GM18517 (cell line): ENCODE measurements at regions not wholly inside any gene's neighbourhood (a gene's known extent, or its start where the extent isn't known, plus 50 kb on each side); places are given as distances from the start of the nearest gene placed in this dataset.

Experiments used
- ATAC-seq: cut with Tn5 transposase; IDR thresholded peaks from one replicate; pipeline ENCODE4 v1.9.1; 2021; ENCODE audit warnings: mild to moderate bottlenecking, moderate library complexity; ENCODE audit not compliant: unreplicated experiment

DNA sequence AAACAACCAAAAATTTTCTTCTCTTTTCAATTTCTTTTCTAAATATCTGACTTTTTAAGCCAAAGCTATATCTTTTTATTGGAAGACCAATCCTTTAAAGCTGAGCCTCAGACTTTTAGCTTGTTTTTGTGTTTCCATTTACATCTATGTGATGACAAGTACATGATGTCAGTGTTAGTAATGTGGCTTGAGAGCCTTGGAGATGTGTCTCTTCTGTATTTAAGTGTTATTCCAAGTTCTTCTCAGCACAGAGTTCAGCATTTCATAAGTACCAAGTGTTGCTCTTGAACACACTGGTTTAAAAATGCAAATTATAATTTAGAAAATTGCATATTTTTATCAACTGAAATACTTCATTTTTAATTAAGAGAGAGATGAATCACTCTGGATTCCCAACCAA lies 948.9 kb upstream of the FLRT2 start:
- ATAC-seq = no peak

DNA sequence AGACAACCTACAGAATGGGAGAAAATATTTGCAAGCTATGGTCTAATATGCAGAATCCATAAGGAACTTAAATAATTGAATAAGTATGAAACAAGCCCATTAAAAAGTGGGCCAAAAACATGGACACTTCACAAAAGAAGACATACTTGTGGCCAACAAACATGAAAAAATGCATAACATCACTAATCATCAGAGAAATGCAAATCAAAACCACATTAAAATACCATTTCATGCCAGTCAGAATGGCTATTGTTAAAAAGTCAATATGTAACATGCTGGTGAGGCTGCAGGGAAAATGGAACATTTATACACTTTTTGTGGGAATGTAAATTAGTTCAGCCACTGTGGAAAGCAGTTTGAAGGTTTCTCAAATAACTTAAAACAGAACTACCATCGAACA lies 945.4 kb upstream of the FLRT2 start:
- no peak for ATAC-seq

DNA sequence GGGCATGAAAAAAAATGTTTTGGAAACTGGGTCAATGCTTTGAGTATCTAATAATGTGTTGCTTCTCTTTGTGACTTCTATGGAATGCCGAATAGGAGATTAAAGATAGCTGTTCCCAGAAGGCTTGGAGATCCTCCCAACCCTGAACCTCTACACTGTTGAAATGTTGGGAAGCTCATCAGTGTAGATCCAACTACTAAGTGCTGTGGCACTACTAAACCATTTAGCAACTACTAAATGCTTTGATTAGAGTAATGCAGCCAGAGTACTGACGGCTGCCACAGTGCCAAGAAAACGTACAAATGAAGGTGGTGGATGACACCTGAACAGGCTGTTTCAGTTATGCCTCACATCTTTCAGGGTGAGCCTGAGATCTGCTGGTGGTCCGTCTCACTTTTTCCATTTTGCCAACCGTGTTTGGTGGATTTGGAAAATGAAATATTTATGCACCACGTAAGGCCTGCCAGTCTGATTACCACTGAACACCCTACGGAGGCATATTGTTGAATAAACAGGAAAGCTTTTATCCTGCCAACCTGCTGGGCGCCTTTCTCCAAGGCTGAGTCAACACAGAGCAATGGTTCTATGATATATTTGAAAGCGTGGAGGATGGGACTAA lies 938.0 kb upstream of the FLRT2 start:
- no peak for ATAC-seq

DNA sequence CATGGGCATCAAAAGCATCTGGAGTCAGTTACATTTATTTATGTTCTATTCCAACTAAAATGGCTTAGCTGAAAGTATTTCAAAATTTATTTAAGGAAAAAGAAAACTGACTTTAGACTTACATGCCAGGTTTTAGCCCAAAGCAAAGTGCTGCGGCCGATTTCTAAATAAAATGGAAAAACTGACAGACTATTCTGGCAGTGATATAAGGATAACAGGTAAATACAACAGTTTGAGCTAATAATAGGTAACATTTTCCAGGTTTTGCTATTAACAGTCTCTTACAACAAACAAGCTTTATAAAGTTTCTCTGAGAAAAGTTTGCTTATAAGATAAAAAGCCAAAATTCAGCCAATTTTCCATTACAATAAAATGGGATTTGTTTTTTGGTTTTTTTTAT lies 937.2 kb upstream of the FLRT2 start:
- ATAC-seq = no peak

DNA sequence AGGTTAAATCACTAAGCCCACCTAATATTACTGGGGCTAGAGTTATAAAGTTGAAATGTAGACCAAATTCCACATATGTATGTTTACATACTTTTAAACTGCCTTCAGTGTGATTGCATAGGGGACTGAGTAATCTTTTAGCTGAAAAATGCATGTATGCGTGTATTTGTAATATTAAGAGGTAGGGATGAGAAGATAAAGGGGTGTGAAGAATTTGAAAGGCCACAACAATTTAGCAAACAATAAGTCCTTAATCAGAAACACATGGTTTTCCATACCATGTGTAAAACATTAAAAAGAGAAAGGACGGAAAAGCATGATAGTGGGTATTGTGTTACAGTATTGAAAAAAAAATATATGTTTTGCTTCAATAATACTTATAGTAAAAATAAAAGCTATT lies 919.9 kb upstream of the FLRT2 start:
- no peak for ATAC-seq

DNA sequence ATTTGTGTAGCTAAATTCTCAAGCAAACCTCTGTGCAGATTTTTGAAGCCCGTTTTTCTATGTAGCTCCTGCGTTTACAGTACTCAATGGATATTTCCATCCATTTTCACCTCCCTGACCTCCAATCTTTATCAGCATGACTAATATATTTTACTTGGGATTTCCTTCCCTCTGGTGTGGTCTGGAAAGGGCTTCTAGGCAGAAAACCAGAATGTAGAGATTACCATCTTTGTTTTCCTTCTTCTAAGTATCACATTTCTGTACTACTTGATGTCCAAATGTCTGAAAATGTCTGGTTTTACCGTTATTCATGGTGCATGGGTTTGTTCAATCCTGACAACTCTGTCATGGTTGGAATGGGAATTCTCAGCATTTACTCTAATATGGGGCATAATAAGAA lies 907.6 kb upstream of the FLRT2 start:
- no peak for ATAC-seq

DNA sequence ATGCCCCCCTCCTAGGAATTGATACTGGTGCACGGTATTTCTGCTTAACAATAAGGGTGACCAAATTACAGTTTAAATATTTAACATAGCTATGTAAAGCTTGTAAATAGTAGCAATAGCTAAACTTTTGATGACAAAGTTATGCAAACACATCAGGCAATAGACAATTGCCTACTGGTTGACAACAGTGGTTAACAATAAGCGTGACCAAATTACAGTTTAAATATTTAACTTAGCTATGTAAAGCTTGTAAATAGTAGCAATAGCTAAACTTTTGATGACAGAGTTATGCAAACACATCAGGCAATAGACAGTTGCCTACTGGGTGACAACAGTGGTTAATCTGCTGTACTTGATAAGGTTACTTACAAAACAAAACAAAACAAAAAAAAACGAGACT lies 886.5 kb upstream of the FLRT2 start:
- no peak for ATAC-seq

DNA sequence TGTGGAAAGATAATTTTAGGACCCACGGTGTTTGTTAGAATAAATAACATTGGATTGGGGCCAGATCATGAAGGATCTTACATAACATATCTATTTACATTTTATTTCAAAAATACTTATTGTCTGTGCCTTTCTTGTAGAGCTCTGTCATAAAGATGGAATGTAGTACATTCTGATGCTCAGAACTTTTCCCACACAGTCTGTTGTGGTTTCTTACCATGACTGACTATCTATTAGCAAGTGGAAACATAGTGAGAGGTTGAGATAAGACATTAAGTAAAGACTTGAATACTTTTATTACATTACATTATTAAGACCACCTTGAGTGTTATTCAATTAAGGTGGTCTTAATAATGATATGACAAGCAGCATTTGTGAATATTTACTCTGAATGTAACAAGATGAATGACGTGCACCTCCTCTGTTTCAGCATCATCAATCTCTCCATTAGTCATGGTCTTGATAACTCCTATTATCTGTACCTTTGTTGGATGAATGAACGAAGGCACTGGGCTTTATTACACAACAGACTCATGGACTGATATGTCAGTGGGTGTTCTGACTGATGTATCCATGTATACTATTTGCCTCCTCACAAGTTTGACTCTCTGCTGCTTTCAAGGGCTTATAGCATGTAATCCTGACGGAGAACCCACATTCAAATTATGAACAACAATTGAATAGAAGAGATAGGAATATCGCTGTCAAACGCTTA lies 883.0 kb upstream of the FLRT2 start:
- no peak for ATAC-seq

DNA sequence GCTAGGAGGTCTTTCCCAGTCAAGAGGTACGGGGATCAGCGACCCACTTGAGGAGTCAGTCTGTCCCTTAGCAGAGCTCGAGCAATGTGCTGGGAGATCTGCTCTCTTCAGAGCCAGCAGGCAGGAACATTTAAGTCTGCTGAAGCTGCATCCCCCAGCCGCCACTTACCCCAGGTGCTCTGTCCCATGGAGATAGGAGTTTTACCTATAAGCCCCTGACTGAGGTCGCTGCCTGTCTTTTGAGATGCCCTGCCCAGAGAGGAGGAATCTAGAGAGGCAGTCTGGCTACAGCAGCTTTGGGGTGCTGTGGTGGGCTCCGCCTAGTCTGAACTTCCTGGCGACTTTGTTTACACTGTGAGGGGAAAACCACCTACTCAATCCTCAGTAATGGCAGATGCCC lies 874.9 kb upstream of the FLRT2 start:
- no peak for ATAC-seq

DNA sequence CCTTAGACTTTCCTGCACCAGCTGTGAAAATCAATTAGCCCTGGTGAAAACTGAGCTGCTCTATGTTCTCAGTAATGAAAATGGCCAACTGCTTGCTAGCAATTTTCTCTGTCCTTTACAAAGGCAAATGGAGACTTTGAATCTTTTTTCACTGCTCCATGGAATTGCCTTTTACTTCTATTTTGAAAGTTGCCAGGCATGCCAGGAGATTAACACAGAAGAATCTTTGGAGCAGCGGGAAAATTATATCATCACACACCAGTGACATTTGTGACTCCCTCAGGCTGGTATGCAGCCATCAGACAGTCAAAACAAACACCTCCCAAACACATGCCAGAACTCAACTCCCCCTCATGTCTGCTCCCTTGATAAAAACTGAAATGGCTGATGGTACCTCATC lies 872.0 kb upstream of the FLRT2 start:
- ATAC-seq = no peak

DNA sequence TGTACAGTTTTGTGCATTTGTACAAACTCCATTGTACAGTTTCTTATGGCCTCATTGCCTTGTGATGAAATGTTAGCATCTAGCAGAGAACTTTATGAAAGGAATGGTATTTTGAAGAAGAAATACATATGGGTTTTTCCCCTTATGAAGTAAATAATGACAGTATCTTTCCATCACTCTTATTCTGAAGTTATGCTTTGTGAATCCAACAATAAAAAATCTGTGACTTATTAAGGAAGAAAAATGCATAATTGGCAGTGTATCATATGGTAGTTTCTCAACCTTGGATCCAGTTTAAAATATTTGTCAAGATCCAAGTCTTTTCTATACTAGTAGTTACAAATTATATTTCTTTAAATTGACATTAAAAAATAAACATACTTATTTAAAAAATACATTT lies 859.1 kb upstream of the FLRT2 start:
- ATAC-seq = no peak

DNA sequence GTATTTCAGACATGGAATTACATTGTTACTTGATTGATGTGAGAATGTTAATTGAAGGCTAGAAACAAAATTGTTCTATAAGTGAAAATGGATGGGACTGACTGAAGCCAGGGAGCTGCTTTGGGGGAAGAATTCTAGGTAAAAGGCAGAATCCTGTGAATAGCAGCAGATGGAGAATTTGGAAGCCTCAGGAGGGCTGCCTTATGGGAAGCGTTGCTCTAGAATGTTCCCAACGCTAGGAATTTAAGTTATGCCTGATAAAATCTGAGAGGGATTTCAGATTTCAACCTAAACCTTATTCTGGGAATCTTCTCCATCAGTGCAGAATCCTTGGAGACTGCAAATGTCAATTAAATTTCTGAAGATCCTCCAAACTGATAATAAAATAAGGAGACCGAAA lies 858.2 kb upstream of the FLRT2 start:
- no peak for ATAC-seq

DNA sequence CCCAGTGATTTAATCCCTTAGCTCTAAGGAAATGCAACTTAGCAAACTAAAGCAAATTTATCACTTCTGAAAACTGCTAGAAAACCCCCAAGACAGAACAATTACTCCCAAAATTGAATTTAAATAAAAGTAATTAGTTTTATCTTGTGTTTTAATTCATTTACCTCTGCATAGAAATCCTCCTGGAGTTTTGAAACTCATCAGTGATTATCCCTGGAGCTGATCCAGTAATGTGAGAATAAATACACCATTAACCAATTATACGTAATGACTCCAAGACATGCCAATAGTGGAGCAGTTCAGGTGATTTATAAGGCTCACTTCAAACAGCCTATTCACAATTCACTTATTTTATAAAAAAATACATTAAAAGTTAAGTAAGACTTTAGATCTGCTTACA lies 855.3 kb upstream of the FLRT2 start:
- ATAC-seq = no peak

DNA sequence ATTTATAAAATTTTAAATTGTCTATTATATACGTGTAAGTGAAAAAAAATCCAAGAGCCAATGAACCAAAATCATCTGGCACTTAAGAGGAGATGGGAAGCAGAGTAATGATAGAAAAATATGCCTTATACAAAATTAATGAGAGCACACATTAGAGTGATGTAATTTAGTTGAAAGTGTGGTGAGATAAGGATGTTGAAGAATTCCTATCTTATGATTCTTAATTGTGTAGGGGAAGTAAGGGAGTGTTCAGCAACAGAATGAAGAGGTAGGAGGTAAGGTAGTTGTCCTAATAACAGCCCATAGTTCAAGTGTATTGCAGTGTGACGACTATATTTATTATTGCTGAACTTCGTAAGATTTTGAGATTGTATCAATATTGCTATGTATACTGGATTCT lies 843.4 kb upstream of the FLRT2 start:
- ATAC-seq = no peak

DNA sequence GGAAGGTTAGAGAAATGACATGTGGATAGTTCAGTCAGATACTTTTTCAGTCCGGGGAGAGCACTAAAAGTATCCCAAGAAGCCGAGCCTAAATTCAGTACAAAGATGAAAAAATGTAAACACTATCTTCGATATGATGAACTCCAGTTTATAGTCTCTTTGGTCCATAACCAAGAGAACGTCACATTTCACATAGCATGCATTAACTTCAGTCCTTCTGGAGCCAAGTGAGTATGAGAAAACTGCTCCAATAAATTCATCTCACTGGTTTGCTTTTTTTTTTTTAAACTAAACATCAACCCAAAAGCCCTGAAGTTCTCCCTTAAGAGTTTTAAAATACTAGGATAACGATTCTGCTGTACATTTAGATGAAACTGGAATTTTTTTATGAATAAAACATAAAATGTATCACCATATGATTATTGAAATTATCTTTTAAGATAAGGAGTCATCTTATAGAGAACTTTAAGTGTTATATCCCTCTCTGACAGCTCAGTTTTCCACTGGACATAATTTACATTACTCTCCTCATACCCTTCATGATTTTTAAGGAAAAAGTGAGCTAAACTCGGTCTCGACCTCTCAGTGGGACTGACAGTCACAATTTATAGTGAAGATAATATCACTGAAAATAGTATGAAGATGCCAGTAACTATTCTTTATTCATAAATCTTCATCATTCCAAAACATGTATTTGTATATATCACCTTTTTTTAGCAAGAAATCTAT lies 841.5 kb upstream of the FLRT2 start:
- ATAC-seq = no peak

DNA sequence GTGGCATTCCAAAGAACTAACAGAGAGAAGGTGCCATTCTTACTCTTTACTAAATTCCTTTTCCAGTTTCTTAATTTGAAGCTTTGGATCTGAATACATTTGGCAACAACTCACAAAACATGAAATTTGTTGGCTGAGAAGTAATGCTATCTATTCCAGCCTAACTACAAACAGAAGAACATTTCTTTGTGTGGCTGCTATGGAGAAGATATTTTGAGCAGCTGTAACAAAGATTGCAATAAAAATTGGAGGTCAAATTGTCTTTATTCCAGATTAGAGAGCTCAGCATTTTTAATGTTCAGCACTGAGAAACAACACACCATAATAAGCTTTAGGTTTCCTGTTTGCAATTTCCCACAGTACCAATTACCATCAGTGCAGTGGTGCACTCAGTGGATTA lies 835.8 kb upstream of the FLRT2 start:
- ATAC-seq = no peak

DNA sequence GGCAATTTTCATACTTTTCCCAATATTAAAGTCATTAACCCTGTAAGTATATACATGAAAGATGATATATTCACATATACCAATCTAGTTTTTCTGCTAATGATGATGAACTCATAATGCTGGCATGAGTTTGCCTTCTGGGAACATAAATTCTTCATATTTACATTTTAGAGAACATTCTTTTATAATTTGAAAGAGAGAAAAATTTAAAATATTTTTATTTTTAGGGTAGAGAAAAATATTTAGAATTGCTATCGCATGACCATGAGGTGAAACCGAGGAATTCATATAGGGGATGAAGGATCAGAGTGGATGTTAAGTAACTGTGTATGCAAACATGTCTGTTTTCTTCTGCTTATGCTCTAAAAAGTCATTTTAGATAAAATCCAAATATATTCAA lies 825.3 kb upstream of the FLRT2 start:
- ATAC-seq = no peak

DNA sequence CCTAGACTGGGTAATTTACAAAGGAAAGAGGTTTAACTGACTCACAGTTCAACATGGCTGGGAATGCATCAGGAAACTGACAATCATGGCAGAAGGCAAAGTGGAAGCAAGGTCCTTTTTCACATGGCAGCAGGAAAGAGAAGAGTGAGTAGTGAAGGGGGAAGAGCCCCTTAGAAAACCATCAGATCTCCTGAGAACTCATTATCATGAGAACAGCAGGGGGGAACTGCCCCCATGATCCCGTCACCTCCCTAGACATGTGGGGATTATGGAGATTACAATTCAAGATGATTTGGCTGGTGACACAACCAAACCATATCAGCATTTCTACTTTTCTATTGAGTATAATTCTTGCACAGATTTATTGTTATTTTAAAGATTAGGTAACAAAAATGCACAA lies 822.1 kb upstream of the FLRT2 start:
- no peak for ATAC-seq

DNA sequence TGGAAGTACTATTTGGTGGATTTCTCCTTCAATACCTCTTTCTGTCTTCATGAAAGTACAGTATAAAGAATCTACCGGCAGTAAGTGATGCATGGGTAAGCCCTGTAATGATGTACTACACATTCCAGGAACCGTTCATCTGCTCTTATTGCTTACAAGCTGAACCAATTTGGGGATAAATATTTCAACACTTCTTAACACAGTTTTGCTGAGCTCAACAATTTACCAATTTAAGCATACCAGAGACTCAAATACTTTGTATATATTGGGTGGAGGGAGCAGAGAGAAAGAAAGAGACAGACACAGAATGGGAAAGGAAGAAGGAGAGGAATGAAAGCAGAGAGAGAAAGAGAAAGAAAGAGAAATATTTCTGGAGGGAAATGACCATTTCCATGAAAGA lies 821.1 kb upstream of the FLRT2 start:
- no peak for ATAC-seq

DNA sequence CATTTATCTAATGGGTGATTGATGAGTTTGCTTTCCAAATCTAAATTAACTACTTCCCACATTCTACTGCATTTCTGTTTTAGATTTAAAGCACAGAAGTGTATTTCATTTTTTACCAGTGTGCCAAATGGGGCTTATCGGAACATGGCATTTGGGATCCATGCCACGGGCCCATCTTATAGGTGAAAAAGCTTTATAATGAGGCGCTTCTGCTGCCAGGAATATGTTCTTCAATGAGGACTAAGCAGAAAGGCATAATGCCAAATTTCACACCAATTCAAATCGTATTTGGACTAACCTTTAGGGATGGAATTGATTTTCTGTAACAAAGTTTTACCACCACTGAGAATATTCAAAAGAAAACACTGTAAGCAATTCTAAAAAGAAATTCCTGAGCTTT lies 803.5 kb upstream of the FLRT2 start:
- no peak for ATAC-seq

DNA sequence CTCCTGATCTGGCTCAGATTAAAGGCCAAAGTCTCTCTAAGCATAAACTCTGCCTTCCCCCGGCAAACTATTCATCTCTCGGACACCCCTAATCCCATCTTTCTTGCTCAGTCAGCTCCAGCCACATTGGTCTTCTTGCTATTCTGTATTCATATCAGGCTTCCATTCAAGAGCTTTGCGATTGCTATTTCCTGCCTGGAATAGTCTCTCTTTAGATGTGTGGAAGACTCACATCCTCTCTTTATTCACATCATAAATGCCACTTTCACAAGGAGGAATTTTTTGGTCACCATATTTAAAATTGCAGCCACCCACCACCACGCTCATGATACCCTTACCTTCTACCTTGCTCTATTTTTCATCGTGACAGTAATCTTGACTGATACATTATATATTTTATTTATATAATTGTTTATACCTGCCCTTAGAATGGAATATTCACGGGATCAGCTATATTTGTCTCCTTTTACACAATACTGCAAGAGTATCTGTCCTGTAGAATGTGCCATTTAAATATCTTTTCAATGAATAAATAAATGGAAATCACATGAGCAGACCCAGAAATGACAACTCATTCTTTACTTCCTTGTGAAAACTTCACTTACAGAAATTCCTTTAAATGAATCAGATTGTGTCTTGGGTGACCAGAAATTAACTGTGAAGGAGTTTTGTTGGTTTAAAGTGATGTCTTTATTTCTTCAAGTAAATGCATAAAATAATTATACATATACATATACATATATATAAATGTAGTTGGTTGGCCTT lies 780.6 kb upstream of the FLRT2 start:
- ATAC-seq = no peak

DNA sequence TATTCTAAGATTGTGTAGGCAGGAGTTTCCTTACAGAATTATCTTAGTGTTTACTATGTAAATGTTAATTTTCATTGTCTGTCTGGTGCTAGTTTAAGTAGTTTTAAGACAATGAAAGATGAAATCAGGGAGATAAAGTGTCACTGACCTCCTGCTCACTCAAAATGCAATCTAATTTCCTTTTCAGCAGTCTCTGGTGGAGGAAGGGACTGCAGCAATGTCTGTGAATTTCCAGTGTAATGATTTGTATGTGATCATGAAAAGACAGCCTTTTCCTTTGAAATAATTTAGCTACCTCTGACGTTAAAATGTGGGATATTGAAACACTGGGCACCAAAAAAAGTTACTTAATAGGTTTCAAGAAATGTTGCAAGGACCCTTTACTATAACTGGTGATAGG lies 779.7 kb upstream of the FLRT2 start:
- ATAC-seq = no peak
